K562 (cell line): ENCODE measurements at regions not wholly inside any gene's neighbourhood (a gene's known extent, or its start where the extent isn't known, plus 50 kb on each side); places are given as distances from the start of the nearest gene placed in this dataset.

ENCODE experiments used
- CEBPG ChIP-seq, 3 experiments: fragments of 200-800 bp in 1 of 3; sonication (Bioruptor generic) in 1 of 3; sonication (generic) in 1 of 3; formaldehyde crosslinking in 1 of 3; IDR thresholded peaks in 2 of 3; conservative IDR thresholded peaks in 1 of 3; 2 replicates each; pipeline versions ENCODE4 v1.6.1 to v1.8.0; 2016 to 2022; ENCODE audit warnings: missing compliant biosample characterization in 2 of 3, missing genetic modification characterization in 2 of 3, mild to moderate bottlenecking in 1 of 3, missing genetic modification reagents in 1 of 3
- ID3 ChIP-seq, 2 experiments: fragments of 250-450 bp in 1 of 2; fragments of 450-650 bp in 1 of 2; sonication (Bioruptor Pico) in 1 of 2; IDR thresholded peaks; 2 replicates each; pipeline versions ENCODE4 v1.6.1 to v1.8.0; 2016 to 2021; ENCODE audit warnings: mild to moderate bottlenecking in 2 of 2, moderate library complexity in 2 of 2, missing compliant biosample characterization in 1 of 2, missing genetic modification characterization in 1 of 2
- KLF1 ChIP-seq: fragments of 450-650 bp; IDR thresholded peaks from 2 replicates; pipeline ENCODE4 v1.6.1; 2016; ENCODE audit warnings: missing genetic modification characterization, missing compliant biosample characterization
- L3MBTL2 ChIP-seq: fragments of 450-650 bp; IDR thresholded peaks from 2 replicates; pipeline ENCODE4 v1.6.1; 2016; ENCODE audit warnings: mild to moderate bottlenecking, moderate library complexity
- MECOM ChIP-seq: fragments of 250-450 bp; sonication (Bioruptor Pico); IDR thresholded peaks from 2 replicates; pipeline ENCODE4 v1.8.0; 2022; ENCODE audit warnings: inconsistent platforms
- MLX ChIP-seq, 2 experiments: fragments of 450-650 bp in 1 of 2; sonication (generic) in 1 of 2; formaldehyde crosslinking; conservative IDR thresholded peaks; 2 replicates each; pipeline versions ENCODE4 v1.4.0 to v1.8.1; 2020 to 2022; ENCODE audit warnings: mild to moderate bottlenecking in 1 of 2, missing genetic modification reagents in 1 of 2
- NCOR1 ChIP-seq: fragments of 450-650 bp; IDR thresholded peaks from 2 replicates; pipeline ENCODE4 v1.6.1; 2016; ENCODE audit warnings: mild to moderate bottlenecking, moderate library complexity
- PRMT5 ChIP-seq: sonication (generic); formaldehyde crosslinking; IDR thresholded peaks from 2 replicates; pipeline ENCODE4 v1.5.0; 2020; ENCODE audit warnings: missing genetic modification reagents
- RBBP5 ChIP-seq: fragments of 200-600 bp; sonication (generic); IDR thresholded peaks from 2 replicates; pipeline ENCODE4 v1.6.1; 2012; ENCODE audit warnings: borderline replicate concordance, mild to moderate bottlenecking, low read length, control low read depth, inconsistent platforms; ENCODE audit not compliant: insufficient read depth, poor library complexity, severe bottlenecking
- SAFB2 ChIP-seq: fragments of 200-400 bp; formaldehyde crosslinking; IDR thresholded peaks from 2 replicates; pipeline ENCODE4 v1.6.1; 2018; ENCODE audit warnings: borderline replicate concordance, low read length, low read depth, moderate library complexity; ENCODE audit not compliant: severe bottlenecking
- SUPT5H ChIP-seq: fragments of 450-650 bp; IDR thresholded peaks from 2 replicates; pipeline ENCODE4 v1.6.1; 2016
- U2AF1 ChIP-seq: fragments of 200-400 bp; formaldehyde crosslinking; optimal IDR thresholded peaks from 2 replicates; pipeline ENCODE3; 2017; ENCODE audit warnings: mild to moderate bottlenecking, low read depth, low read length, moderate library complexity
- YBX1 ChIP-seq: fragments of 450-650 bp; IDR thresholded peaks from 2 replicates; pipeline ENCODE4 v1.7.1; 2016; ENCODE audit warnings: mild to moderate bottlenecking
- ZFP30 ChIP-seq: fragments of 250-450 bp; sonication (Bioruptor Pico); IDR thresholded peaks from 2 replicates; pipeline ENCODE4 v1.8.0; 2022; ENCODE audit warnings: moderate library complexity, mild to moderate bottlenecking, inconsistent platforms, borderline replicate concordance
- ZNF24 ChIP-seq: fragments of 450-650 bp; IDR thresholded peaks from 2 replicates; pipeline ENCODE4 v1.6.1; 2016
- ZNF407 ChIP-seq: fragments of 450-650 bp; IDR thresholded peaks from 2 replicates; pipeline ENCODE4 v1.6.1; 2016; ENCODE audit warnings: low read depth
- ZNF408 ChIP-seq: fragments of 250-450 bp; sonication (Bioruptor Pico); IDR thresholded peaks from 2 replicates; pipeline ENCODE4 v1.4.0; 2020; ENCODE audit warnings: low read depth, mild to moderate bottlenecking, moderate library complexity

GRCh38 chr6:28725890-28726348, 197.9 kb downstream of the TRIM27 start (continued):
- TF ChIP-seq MLX (CRISPR knock-in tag; conservative IDR thresholded peaks at IDR 0.05) (no peak), SUPT5H (no peak), ZFP30 (CRISPR knock-in tag) (no peak), ZNF24 (peak; percentile 60), ZNF408 (no peak), CEBPG (CRISPR knock-in tag; IDR thresholded peaks at IDR 0.05) (no peak), CEBPG (tag; conservative IDR thresholded peaks at IDR 0.05 in 1 of 2, IDR thresholded peaks at IDR 0.05 in 1 of 2) (no peak), U2AF1 (no peak), NCOR1 (no peak), L3MBTL2 (no peak), MECOM (CRISPR knock-in tag) (no peak), YBX1 (no peak), ZNF407 (peak; percentile 77; the same call in 1 of the 2 replicates), SAFB2 (no peak), PRMT5 (CRISPR knock-in tag) (no peak), ID3 (CRISPR knock-in tag; IDR thresholded peaks at IDR 0.05) (no peak), ID3 (tag; IDR thresholded peaks at IDR 0.05) (no peak), RBBP5 (no peak), KLF1 (no peak)
